Left lung (tissue), 4 donors: ENCODE measurements at regions not wholly inside any gene's neighbourhood (a gene's known extent, or its start where the extent isn't known, plus 50 kb on each side); places are given as distances from the start of the nearest gene placed in this dataset.

Source experiments
- ATAC-seq: fragments of 200-7000 bp; cut with Tn5 transposase; one replicate; pipeline ENCODE4 v1.9.1; 2020; ENCODE audit warnings: moderate library complexity
- DNase-seq, 4 donors: peaks; one replicate each; pipeline ENCODE4 v3.0.0-alpha.2; 2013 to 2020
- H3K27ac ChIP-seq, 2 donors: fragments of 200-600 bp; sonication (generic) in 1 of 2; one replicate each; pipeline versions ENCODE4 v1.5.0 to v1.8.0; 2020 to 2021
- H3K27me3 ChIP-seq, 2 donors: fragments of 200-600 bp; sonication (generic) in 1 of 2; one replicate each; pipeline versions ENCODE4 v1.5.0 to v1.8.0; 2020 to 2021
- H3K36me3 ChIP-seq, 2 donors: fragments of 200-600 bp; sonication (generic) in 1 of 2; one replicate each; pipeline versions ENCODE4 v1.5.0 to v1.8.0; 2020 to 2021
- H3K4me1 ChIP-seq, 2 donors: fragments of 200-600 bp; one replicate each; pipeline ENCODE4 v1.8.0; 2021
- H3K4me3 ChIP-seq, 2 donors: fragments of 200-600 bp; sonication (generic) in 1 of 2; one replicate each; pipeline versions ENCODE4 v1.5.0 to v1.8.0; 2020 to 2021; ENCODE audit warnings: mild to moderate bottlenecking in 1 of 2
- H3K9me3 ChIP-seq, 2 donors: fragments of 200-600 bp; sonication (generic) in 1 of 2; one replicate each; pipeline versions ENCODE4 v1.5.0 to v1.8.0; 2020 to 2021
- intact Hi-C, 2 donors: fragments of 100-400 bp; cut with DNase I; formaldehyde crosslinking; loops; one replicate each; pipeline versions ENCODE4 v1.11.2 to v1.14.2; 2022
- TF ChIP-seq, protein P1 (sequence below), 2 donors: fragments of 200-600 bp; sonication (generic) in 1 of 2; IDR thresholded peaks; one replicate each; pipeline versions ENCODE4 v1.5.0 to v1.8.0; 2021; ENCODE audit warnings: antibody characterized with exemption in 2 of 2
- donor health status: DM: no; HTN: yes; CAD: no.
- donor health status: DM: no; HTN: no; CAD: no.

GRCh38 chr11:69372589-69373250 is 78.8 kb downstream of the MYEOV start:
- Histone ChIP-seq H3K4me3 (no peak overlapping the region), H3K9me3 (peaks cover 0 to 2% of the 10 kb centered on the region in 2 donors), H3K4me1 (peaks cover 0 to 5% of the 10 kb centered on the region in 2 donors), H3K36me3 (no peaks in the 10 kb centered on the region), H3K27ac (no peak overlapping the region), H3K27me3 (no peaks in the 10 kb centered on the region)
- DNase-seq: no peak
- no peak for ATAC-seq
- intact Hi-C loops: no loop called here
- TF ChIP-seq, protein P1, sequence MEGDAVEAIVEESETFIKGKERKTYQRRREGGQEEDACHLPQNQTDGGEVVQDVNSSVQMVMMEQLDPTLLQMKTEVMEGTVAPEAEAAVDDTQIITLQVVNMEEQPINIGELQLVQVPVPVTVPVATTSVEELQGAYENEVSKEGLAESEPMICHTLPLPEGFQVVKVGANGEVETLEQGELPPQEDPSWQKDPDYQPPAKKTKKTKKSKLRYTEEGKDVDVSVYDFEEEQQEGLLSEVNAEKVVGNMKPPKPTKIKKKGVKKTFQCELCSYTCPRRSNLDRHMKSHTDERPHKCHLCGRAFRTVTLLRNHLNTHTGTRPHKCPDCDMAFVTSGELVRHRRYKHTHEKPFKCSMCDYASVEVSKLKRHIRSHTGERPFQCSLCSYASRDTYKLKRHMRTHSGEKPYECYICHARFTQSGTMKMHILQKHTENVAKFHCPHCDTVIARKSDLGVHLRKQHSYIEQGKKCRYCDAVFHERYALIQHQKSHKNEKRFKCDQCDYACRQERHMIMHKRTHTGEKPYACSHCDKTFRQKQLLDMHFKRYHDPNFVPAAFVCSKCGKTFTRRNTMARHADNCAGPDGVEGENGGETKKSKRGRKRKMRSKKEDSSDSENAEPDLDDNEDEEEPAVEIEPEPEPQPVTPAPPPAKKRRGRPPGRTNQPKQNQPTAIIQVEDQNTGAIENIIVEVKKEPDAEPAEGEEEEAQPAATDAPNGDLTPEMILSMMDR (IDR thresholded peaks at IDR 0.05): no peak

GRCh38 chr11:69373251-69373635 is 79.3 kb downstream of the MYEOV start:
- TF ChIP-seq, protein P1 (IDR thresholded peaks at IDR 0.05): no peak
- H3K4me3 ChIP-seq: no peak overlapping the region
- intact Hi-C loops: no loop called here
- no peaks in the 10 kb centered on the region for H3K27me3 ChIP-seq
- DNase-seq: no peak
- H3K27ac ChIP-seq: no peak overlapping the region
- H3K36me3 ChIP-seq: no peaks in the 10 kb centered on the region
- H3K9me3 ChIP-seq: peaks cover 0 to 2% of the 10 kb centered on the region in 2 donors
- peaks cover 0 to 5% of the 10 kb centered on the region in 2 donors for H3K4me1 ChIP-seq
- no peak for ATAC-seq

DNA sequence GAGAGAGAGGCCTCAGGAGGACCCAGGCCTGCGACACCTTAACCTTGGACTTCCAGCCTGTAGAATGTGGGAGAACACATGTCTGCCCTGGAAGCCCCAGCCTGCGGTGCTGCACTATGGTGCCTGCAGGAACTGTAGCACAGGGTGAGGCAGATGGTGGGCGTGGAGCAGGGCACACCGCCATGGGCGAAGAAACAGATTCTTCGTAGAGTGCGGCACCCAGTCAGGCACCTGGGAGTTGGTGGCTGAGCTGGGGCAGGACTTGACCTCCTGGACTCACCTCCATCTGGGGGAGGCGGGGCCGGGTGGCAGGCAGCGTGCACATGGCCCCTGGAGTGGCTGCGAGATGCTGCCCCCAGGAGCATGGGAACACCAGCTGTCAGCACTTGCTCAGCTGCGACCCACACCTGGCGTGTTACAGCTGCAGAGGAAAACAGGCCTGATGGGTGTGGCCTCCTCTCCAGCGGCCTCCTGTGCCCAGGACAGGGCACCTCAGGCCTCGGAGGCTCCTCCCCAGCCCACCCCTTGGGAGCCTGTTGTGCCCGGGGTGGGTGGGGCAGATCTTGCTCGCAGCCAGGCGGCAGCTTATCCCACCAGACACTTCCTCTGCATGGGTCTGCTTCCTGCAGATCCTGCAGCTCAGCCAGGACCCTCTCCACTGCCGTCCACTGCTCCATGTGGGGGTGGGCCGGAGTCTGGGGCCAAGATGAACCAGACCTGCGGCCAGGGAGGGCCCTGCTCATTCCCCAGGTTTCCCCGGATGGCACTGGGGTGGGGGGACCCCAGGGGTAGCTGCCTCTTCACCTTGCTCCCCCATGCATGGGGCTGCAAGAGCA is 80.4 kb downstream of the MYEOV start:
- DNase-seq (peak in 2 of 4 donors; percentile 28 to 70), ATAC-seq (no peak)
- Histone ChIP-seq H3K36me3 (no peaks in the 10 kb centered on the region), H3K27me3 (no peaks in the 10 kb centered on the region), H3K4me1 (peaks cover 0 to 5% of the 10 kb centered on the region in 2 donors), H3K27ac (no peak overlapping the region), H3K4me3 (no peak overlapping the region), H3K9me3 (peaks cover 0 to 1% of the 10 kb centered on the region in 2 donors)
- TF ChIP-seq, protein P1 (IDR thresholded peaks at IDR 0.05): no peak
- intact Hi-C loops: no loop called here

DNA sequence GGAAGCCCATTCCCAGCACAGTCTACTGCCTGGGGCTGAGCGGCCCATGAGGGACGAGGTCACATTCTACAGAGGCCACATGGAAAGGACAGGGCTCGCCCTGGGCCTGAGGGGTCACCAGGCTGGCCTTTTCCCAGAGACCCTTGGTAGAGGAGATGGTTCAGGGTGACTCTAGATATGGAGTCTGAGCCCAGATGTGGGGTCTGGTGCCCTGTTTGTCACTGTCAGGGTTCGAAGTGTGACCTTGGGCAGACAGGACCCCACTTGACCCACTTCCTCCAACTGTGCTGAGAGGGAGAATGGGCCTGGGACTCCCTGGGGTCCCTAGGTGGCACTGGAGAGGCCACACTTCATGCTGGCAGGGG is 81.0 kb downstream of the MYEOV start:
- H3K4me1 ChIP-seq: peaks cover 0 to 5% of the 10 kb centered on the region in 2 donors
- intact Hi-C loops: no loop called here
- ATAC-seq (no peak), DNase-seq (no peak)
- no peak overlapping the region for H3K4me3 ChIP-seq
- no peaks in the 10 kb centered on the region for H3K36me3 ChIP-seq
- no peaks in the 10 kb centered on the region for H3K27me3 ChIP-seq
- TF ChIP-seq, protein P1 (IDR thresholded peaks at IDR 0.05): no peak
- no peaks in the 10 kb centered on the region for H3K9me3 ChIP-seq
- no peak overlapping the region for H3K27ac ChIP-seq
